PFSK-1 (cell line): ENCODE measurements at regions not wholly inside any gene's neighbourhood (a gene's known extent, or its start where the extent isn't known, plus 50 kb on each side); places are given as distances from the start of the nearest gene placed in this dataset.

Experiments
- FOXP2 ChIP-seq: optimal IDR thresholded peaks from 2 replicates; pipeline ENCODE3; 2011; ENCODE audit warnings: borderline replicate concordance, control low read depth, inconsistent platforms; ENCODE audit not compliant: insufficient read depth; ENCODE audit errors: extremely low read length, extremely low read depth
- POLR2AphosphoS5 ChIP-seq: IDR thresholded peaks from 2 replicates; pipeline ENCODE4 v1.6.1; 2012; ENCODE audit warnings: low read depth, mild to moderate bottlenecking, control low read depth, low read length, moderate library complexity
- SIN3A ChIP-seq: IDR thresholded peaks from 2 replicates; pipeline ENCODE4 v1.6.1; 2012; ENCODE audit warnings: mild to moderate bottlenecking, low read length, moderate library complexity, borderline replicate concordance; ENCODE audit not compliant: insufficient read depth
- TAF1 ChIP-seq: IDR thresholded peaks from 2 replicates; pipeline ENCODE4 v1.6.1; 2012; ENCODE audit warnings: low read length, control low read depth, borderline replicate concordance; ENCODE audit not compliant: insufficient read depth
- TF ChIP-seq, protein P1 (sequence below), 2 experiments: IDR thresholded peaks; 2 replicates each; pipeline versions ENCODE4 v1.6.1 to v1.8.0; 2011 to 2012; ENCODE audit warnings: low read depth in 2 of 2, low read length in 2 of 2, control low read depth in 1 of 2, inconsistent platforms in 1 of 2, mild to moderate bottlenecking in 1 of 2, moderate library complexity in 1 of 2; ENCODE audit not compliant: insufficient read depth in 1 of 2

- no peak for TF ChIP-seq SIN3A
- TF ChIP-seq, protein P1, sequence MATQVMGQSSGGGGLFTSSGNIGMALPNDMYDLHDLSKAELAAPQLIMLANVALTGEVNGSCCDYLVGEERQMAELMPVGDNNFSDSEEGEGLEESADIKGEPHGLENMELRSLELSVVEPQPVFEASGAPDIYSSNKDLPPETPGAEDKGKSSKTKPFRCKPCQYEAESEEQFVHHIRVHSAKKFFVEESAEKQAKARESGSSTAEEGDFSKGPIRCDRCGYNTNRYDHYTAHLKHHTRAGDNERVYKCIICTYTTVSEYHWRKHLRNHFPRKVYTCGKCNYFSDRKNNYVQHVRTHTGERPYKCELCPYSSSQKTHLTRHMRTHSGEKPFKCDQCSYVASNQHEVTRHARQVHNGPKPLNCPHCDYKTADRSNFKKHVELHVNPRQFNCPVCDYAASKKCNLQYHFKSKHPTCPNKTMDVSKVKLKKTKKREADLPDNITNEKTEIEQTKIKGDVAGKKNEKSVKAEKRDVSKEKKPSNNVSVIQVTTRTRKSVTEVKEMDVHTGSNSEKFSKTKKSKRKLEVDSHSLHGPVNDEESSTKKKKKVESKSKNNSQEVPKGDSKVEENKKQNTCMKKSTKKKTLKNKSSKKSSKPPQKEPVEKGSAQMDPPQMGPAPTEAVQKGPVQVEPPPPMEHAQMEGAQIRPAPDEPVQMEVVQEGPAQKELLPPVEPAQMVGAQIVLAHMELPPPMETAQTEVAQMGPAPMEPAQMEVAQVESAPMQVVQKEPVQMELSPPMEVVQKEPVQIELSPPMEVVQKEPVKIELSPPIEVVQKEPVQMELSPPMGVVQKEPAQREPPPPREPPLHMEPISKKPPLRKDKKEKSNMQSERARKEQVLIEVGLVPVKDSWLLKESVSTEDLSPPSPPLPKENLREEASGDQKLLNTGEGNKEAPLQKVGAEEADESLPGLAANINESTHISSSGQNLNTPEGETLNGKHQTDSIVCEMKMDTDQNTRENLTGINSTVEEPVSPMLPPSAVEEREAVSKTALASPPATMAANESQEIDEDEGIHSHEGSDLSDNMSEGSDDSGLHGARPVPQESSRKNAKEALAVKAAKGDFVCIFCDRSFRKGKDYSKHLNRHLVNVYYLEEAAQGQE (IDR thresholded peaks at IDR 0.05; ENCODE audit: insufficient read depth in 1 of 2, low read depth in 2 of 2, low read length in 2 of 2) = no peak
- TF ChIP-seq POLR2AphosphoS5 = no peak
- no peak for TF ChIP-seq FOXP2
- no peak for TF ChIP-seq TAF1
These were observed 308.3 kb upstream of the IRAK1BP1 start for GRCh38 chr6:78559056-78559455.

DNA sequence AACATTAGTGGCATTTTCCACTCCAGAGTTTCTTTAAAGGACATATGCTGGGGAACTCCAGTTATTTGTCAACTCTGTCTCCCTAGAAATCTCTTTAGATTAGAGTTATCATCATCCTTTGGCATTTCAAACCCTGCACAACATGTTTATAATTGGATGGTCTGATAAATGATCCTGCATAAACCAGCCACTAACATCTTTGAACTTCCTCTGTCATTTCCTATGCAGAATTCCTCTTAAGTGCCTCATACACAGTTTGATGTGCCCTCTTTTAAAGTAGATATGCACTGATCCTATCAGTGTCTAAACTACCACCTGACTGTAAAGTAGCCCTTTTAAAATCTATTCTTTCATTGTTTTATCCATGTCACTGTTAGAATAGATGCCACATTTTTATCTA is 306.3 kb upstream of the IRAK1BP1 start:
- no peak for TF ChIP-seq POLR2AphosphoS5
- TF ChIP-seq FOXP2 = no peak
- TF ChIP-seq SIN3A = no peak
- no peak for TF ChIP-seq TAF1
- TF ChIP-seq, protein P1 (IDR thresholded peaks at IDR 0.05; ENCODE audit: insufficient read depth in 1 of 2, low read depth in 2 of 2, low read length in 2 of 2) = no peak

GRCh38 chr6:78565997-78566396 is 301.4 kb upstream of the IRAK1BP1 start:
- TF ChIP-seq, protein P1 (IDR thresholded peaks at IDR 0.05; ENCODE audit: insufficient read depth in 1 of 2, low read depth in 2 of 2, low read length in 2 of 2) = no peak
- no peak for TF ChIP-seq TAF1
- no peak for TF ChIP-seq FOXP2
- TF ChIP-seq POLR2AphosphoS5 = no peak
- no peak for TF ChIP-seq SIN3A

GRCh38 chr6:78570044-78570443 is 297.3 kb upstream of the IRAK1BP1 start:
- TF ChIP-seq, protein P1 (IDR thresholded peaks at IDR 0.05; ENCODE audit: insufficient read depth in 1 of 2, low read depth in 2 of 2, low read length in 2 of 2) = no peak
- TF ChIP-seq POLR2AphosphoS5 = no peak
- no peak for TF ChIP-seq TAF1
- no peak for TF ChIP-seq SIN3A
- TF ChIP-seq FOXP2 = no peak

DNA sequence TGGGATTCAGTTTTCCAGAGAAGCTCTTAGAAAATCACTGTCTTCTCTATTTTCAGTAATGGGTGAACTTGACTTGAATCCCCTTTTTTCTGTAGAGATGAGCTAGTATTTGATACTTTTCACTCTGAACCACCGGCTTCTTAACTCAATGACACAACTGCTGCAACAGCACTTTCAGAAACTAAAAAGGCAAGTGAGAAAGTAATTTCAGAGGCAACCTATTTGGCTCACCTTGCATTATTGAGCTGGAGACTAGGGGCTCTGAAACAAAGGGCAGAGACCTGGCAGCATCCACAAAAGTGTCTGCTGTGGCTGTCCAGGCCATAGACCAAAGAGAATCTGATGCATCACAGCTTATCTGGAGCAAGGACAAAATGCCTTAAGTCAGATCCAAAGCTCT is 289.8 kb upstream of the IRAK1BP1 start:
- TF ChIP-seq FOXP2 = no peak
- TF ChIP-seq, protein P1 (IDR thresholded peaks at IDR 0.05; ENCODE audit: insufficient read depth in 1 of 2, low read depth in 2 of 2, low read length in 2 of 2) = no peak
- TF ChIP-seq POLR2AphosphoS5 = no peak
- TF ChIP-seq SIN3A = no peak
- TF ChIP-seq TAF1 = no peak
